ENCODE measurements at regions not wholly inside any gene's neighbourhood (a gene's known extent, or its start where the extent isn't known, plus 50 kb on each side); places are given as distances from the start of the nearest gene placed in this dataset.

- Histone ChIP-seq H3K36me3 (no peaks in the 10 kb centered on the region), H3K4me3 (replicated peaks in 1 of 3) (no peak overlapping the region), H3K9me3 (no peaks in the 10 kb centered on the region), H3K27ac (no peak overlapping the region), H3K4me1 (no peaks in the 10 kb centered on the region), H3K27me3 (no peaks in the 10 kb centered on the region)
- intact Hi-C loops (cut with DNase I): no loop called here
- DNase-seq: no peak
- TF ChIP-seq CTCF (IDR thresholded peaks at IDR 0.05) (no peak), POLR2A (IDR thresholded peaks at IDR 0.05) (no peak)
- 38 to 97% methylated on average over 1 of the region's 1 CpG for WGBS, 2 donors
These were observed 279.9 kb downstream of the SLITRK6 start for GRCh38 chr13:85519363-85519762.

GRCh38 chr13:85512421-85512820 is 286.8 kb downstream of the SLITRK6 start:
- H3K27ac ChIP-seq: no peak overlapping the region
- H3K9me3 ChIP-seq: no peaks in the 10 kb centered on the region
- H3K4me1 ChIP-seq: no peaks in the 10 kb centered on the region
- TF ChIP-seq CTCF (IDR thresholded peaks at IDR 0.05) (no peak), POLR2A (IDR thresholded peaks at IDR 0.05) (no peak)
- WGBS, 2 donors: 92 to 93% methylated on average over 7 of the region's 7 CpGs
- no peak for DNase-seq
- intact Hi-C loops (cut with DNase I): no loop called here
- no peak overlapping the region for H3K4me3 ChIP-seq (replicated peaks in 1 of 3)
- no peaks in the 10 kb centered on the region for H3K36me3 ChIP-seq
- no peaks in the 10 kb centered on the region for H3K27me3 ChIP-seq

GRCh38 chr13:85509512-85509911 is 289.7 kb downstream of the SLITRK6 start:
- H3K4me1 ChIP-seq: no peaks in the 10 kb centered on the region
- DNase-seq: no peak
- no peaks in the 10 kb centered on the region for H3K36me3 ChIP-seq
- no peak for TF ChIP-seq POLR2A (IDR thresholded peaks at IDR 0.05)
- TF ChIP-seq CTCF (IDR thresholded peaks at IDR 0.05): no peak
- no peaks in the 10 kb centered on the region for H3K27me3 ChIP-seq
- intact Hi-C loops (cut with DNase I): no loop called here
- H3K27ac ChIP-seq: no peak overlapping the region
- H3K9me3 ChIP-seq: no peaks in the 10 kb centered on the region
- no peak overlapping the region for H3K4me3 ChIP-seq (replicated peaks in 1 of 3)
- WGBS, 2 donors: 87 to 89% methylated on average over 4 of the region's 4 CpGs

GRCh38 chr13:85508683-85509329 is 290.4 kb downstream of the SLITRK6 start:
- no peak for DNase-seq
- WGBS, 2 donors: 87 to 96% methylated on average over 9 to 12 of the region's 12 CpGs
- Histone ChIP-seq H3K9me3 (no peaks in the 10 kb centered on the region), H3K4me1 (no peaks in the 10 kb centered on the region), H3K4me3 (replicated peaks in 1 of 3) (no peak overlapping the region), H3K36me3 (no peaks in the 10 kb centered on the region), H3K27me3 (no peaks in the 10 kb centered on the region), H3K27ac (no peak overlapping the region)
- TF ChIP-seq POLR2A (IDR thresholded peaks at IDR 0.05) (no peak), CTCF (IDR thresholded peaks at IDR 0.05) (no peak)
- intact Hi-C loops (cut with DNase I): no loop called here

- Histone ChIP-seq H3K36me3 (no peaks in the 10 kb centered on the region), H3K27ac (no peak overlapping the region), H3K9me3 (no peaks in the 10 kb centered on the region), H3K4me3 (replicated peaks in 1 of 3) (no peak overlapping the region), H3K27me3 (no peaks in the 10 kb centered on the region), H3K4me1 (no peaks in the 10 kb centered on the region)
- TF ChIP-seq CTCF (IDR thresholded peaks at IDR 0.05): no peak
- TF ChIP-seq POLR2A (IDR thresholded peaks at IDR 0.05): no peak
- DNase-seq: no peak
- intact Hi-C loops (cut with DNase I): no loop called here
- WGBS, 2 donors: 68 to 74% methylated on average over 2 of the region's 2 CpGs
These were observed 295.4 kb downstream of the SLITRK6 start for GRCh38 chr13:85503797-85504196.
